ENCODE measurements at regions not wholly inside any gene's neighbourhood (a gene's known extent, or its start where the extent isn't known, plus 50 kb on each side); places are given as distances from the start of the nearest gene placed in this dataset.
"Not testable (repeated sequence)": the region's sequence is repeated elsewhere in the genome, so short reads cannot be mapped to it uniquely, and the experiment has no call there.

DNA sequence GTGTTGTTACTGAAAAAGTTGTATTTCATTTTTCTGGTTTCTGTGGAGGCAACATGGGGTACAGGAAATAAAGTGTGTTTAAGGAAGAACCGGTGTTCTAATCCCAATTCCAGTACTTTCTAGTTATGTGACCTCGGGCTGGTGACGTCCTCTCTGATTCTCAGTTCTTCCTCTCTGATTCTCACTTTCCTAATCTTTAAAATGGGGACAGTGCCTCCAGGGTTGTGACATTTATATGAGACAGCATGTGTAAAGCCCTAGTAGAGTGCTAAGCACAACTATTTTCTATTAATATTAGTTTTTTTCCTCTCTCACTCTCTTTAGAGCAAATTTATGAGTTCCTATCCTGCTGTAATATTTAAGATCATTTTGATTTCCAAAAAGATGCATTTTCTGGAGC, 50.9 kb upstream of the PTPDC1 start:
- in situ Hi-C loops (cut with HindIII; ENCODE audit: low pct_ligation_motif_present, low pct_unique_long_range_greater_than_20kb, low sequenced_read_pairs): no loop called here
- no peak for DNase-seq

- no peak for DNase-seq
- in situ Hi-C loops (cut with HindIII; ENCODE audit: low pct_ligation_motif_present, low pct_unique_long_range_greater_than_20kb, low sequenced_read_pairs): no loop called here
These were observed 52.3 kb upstream of the PTPDC1 start for GRCh38 chr9:94031946-94032345.

DNA sequence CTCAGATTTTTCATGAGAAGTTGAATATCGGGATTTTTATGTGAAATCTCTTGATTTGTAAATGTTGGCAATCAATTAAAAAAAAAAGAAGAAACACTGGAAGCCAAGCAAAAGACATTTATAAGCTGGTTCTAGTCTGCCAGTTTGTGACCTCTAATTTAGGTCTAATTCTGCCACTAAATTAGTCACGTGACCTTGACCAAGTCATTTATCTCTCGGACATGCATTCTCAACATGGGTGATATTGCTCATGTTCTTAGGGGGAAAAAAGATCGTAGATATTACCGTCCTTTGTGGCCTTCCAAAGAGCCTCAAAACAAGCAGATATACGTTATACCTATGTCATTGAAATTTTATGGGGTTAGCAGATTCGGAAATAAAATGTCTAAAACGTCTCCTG, 52.9 kb upstream of the PTPDC1 start:
- no peak for DNase-seq
- in situ Hi-C loops (cut with HindIII; ENCODE audit: low pct_ligation_motif_present, low pct_unique_long_range_greater_than_20kb, low sequenced_read_pairs): no loop called here

- DNase-seq: peak; percentile 84
- in situ Hi-C loops (cut with HindIII; ENCODE audit: low pct_ligation_motif_present, low pct_unique_long_range_greater_than_20kb, low sequenced_read_pairs): no loop called here
These were observed 53.7 kb upstream of the PTPDC1 start for GRCh38 chr9:94030318-94031179.

GRCh38 chr9:94029932-94030317, 54.3 kb upstream of the PTPDC1 start:
- in situ Hi-C loops (cut with HindIII; ENCODE audit: low pct_ligation_motif_present, low pct_unique_long_range_greater_than_20kb, low sequenced_read_pairs): no loop called here
- DNase-seq: no peak

DNA sequence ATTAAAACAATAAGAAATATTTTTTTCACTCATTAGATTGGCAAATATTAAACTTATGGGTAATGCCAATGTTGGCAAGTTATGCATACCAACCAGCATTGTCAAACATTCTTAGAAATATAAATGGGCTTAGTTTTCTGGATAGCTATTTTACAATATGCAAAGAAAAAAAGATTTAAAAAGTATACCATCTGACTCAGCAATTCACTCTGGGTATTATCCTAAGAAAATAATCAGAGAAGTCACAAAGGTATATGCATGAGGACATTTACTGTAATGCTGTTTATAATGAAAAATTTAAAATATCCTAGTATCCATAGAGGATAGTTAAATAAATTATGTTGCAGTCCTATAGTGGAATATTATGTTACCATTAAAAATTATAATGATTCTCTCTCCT, 57.4 kb upstream of the PTPDC1 start:
- in situ Hi-C loops (cut with HindIII; ENCODE audit: low pct_ligation_motif_present, low pct_unique_long_range_greater_than_20kb, low sequenced_read_pairs): no loop called here
- no peak for DNase-seq

- DNase-seq; in situ Hi-C loops (cut with HindIII; ENCODE audit: low pct_ligation_motif_present, low pct_unique_long_range_greater_than_20kb, low sequenced_read_pairs): not testable (repeated sequence)
These were observed 61.8 kb upstream of the PTPDC1 start for GRCh38 chr9:94022476-94022875.

DNA sequence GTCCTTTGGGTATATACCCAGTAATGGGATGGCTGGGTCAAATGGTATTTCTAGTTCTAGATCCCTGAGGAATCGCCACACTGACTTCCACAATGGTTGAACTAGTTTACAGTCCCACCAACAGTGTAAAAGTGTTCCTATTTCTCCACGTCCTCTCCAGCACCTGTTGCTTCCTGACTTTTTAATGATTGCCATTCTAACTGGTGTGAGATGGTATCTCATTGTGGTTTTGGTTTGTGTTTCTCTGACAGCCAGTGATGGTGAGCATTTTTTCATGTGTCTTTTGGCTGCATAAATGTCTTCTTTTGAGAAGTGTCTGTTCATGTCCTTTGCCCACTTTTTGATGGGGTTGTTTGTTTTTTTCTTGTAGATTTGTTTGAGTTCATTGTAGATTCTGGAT, 63.4 kb upstream of the PTPDC1 start:
- DNase-seq; in situ Hi-C loops (cut with HindIII; ENCODE audit: low pct_ligation_motif_present, low pct_unique_long_range_greater_than_20kb, low sequenced_read_pairs): not testable (repeated sequence)

DNA sequence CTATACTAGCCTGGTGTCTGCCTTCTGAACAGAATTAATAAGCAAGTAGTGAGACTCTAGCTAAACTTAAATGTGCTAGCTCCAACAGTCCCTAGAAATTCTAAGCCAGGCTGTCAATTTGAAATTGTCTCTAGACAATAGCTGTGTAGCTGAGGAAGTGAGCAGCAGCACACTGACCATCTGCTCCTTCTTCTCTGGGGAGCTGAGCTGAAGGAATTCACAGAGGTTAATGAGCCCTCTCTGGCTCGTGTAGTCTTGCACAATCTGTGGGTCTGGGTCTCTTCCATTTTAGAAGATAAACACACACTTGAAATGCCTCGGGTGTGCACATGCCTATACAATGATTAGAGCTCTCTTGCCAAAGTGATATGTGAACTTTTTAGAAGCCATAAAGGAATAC, 63.5 kb upstream of the BARX1 start:
- DNase-seq: no peak
- in situ Hi-C loops (cut with HindIII; ENCODE audit: low pct_ligation_motif_present, low pct_unique_long_range_greater_than_20kb, low sequenced_read_pairs): no loop called here

GRCh38 chr9:94017939-94018531, 62.9 kb upstream of the BARX1 start:
- no peak for DNase-seq
- in situ Hi-C loops (cut with HindIII; ENCODE audit: low pct_ligation_motif_present, low pct_unique_long_range_greater_than_20kb, low sequenced_read_pairs): no loop called here

GRCh38 chr9:94016744-94017143, 61.6 kb upstream of the BARX1 start:
- in situ Hi-C loops (cut with HindIII; ENCODE audit: low pct_ligation_motif_present, low pct_unique_long_range_greater_than_20kb, low sequenced_read_pairs): no loop called here
- DNase-seq: no peak

- no peak for DNase-seq
- in situ Hi-C loops (cut with HindIII; ENCODE audit: low pct_ligation_motif_present, low pct_unique_long_range_greater_than_20kb, low sequenced_read_pairs): no loop called here
These were observed 59.8 kb upstream of the BARX1 start for GRCh38 chr9:94014920-94015319.

GRCh38 chr9:94014066-94014654, 59.0 kb upstream of the BARX1 start:
- peak; percentile 44 for DNase-seq
- in situ Hi-C loops (cut with HindIII; ENCODE audit: low pct_ligation_motif_present, low pct_unique_long_range_greater_than_20kb, low sequenced_read_pairs): no loop called here

- in situ Hi-C loops (cut with HindIII; ENCODE audit: low pct_ligation_motif_present, low pct_unique_long_range_greater_than_20kb, low sequenced_read_pairs): no loop called here
- no peak for DNase-seq
These were observed 55.9 kb upstream of the BARX1 start for GRCh38 chr9:94010980-94011533.

DNA sequence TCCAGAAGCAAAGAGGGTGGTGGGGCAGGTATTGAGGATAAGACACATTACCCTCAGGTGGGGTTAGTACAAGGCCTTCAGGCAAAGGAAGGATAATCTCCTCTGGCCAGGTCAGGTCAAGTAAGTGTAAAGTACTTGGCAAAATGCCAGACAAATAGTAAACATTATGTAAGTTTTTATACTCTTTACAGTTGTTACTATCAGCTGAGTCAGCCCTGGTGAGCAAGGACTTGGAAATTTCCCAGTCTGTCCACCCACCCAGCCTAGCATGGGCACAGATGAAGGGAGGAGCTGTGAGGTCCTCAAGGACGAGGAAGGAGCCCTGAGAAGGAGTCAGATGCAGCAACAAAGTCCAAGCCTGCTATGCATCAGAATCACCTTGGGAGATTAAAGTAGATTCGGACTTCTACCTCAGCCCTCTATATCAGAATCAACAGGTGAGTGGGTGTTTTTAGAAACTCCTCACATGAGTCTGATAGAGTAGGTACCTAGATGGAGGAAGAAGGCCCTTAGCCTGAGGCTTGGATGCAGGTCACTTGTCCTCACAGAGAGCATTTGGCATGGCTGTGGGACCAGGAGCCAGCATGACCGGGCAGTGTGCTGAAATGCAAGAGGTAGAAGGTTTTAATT, 50.2 kb upstream of the BARX1 start:
- in situ Hi-C loops (cut with HindIII; ENCODE audit: low pct_ligation_motif_present, low pct_unique_long_range_greater_than_20kb, low sequenced_read_pairs): no loop called here
- no peak for DNase-seq

Data from ACHN (cell line).